ENCODE measurements at regions not wholly inside any gene's neighbourhood (a gene's known extent, or its start where the extent isn't known, plus 50 kb on each side); places are given as distances from the start of the nearest gene placed in this dataset.

- no peak for TF ChIP-seq CTCF (IDR thresholded peaks at IDR 0.05; ENCODE audit: low read depth, low read length)
- H3K4me3 ChIP-seq (ENCODE audit: low read depth, low read length), result no peak overlapping the region
These were observed 318.3 kb upstream of the SORL1-AS1 start for GRCh38 chr11:121770939-121771595.

GRCh38 chr11:121769191-121769590, 316.4 kb upstream of the SORL1-AS1 start:
- TF ChIP-seq CTCF (IDR thresholded peaks at IDR 0.05; ENCODE audit: low read depth, low read length), result no peak

GRCh38 chr11:121767433-121767832, 314.7 kb upstream of the SORL1-AS1 start:
- H3K4me3 ChIP-seq (ENCODE audit: low read depth, low read length), result no peak overlapping the region
- TF ChIP-seq CTCF (IDR thresholded peaks at IDR 0.05; ENCODE audit: low read depth, low read length), result no peak

More at GRCh38 chr11:121769191-121769590, 316.4 kb upstream of the SORL1-AS1 start:
- H3K4me3 ChIP-seq (ENCODE audit: low read depth, low read length), result no peak overlapping the region

- H3K4me3 ChIP-seq (ENCODE audit: low read depth, low read length), result no peak overlapping the region
- no peak for TF ChIP-seq CTCF (IDR thresholded peaks at IDR 0.05; ENCODE audit: low read depth, low read length)
These were observed 314.2 kb upstream of the SORL1-AS1 start for GRCh38 chr11:121766991-121767390.

- no peak for TF ChIP-seq CTCF (IDR thresholded peaks at IDR 0.05; ENCODE audit: low read depth, low read length)
- H3K4me3 ChIP-seq (ENCODE audit: low read depth, low read length), result no peak overlapping the region
These were observed 313.4 kb upstream of the SORL1-AS1 start for GRCh38 chr11:121766166-121766565.

- no peak overlapping the region for H3K4me3 ChIP-seq (ENCODE audit: low read depth, low read length)
- no peak for TF ChIP-seq CTCF (IDR thresholded peaks at IDR 0.05; ENCODE audit: low read depth, low read length)
These were observed 310.8 kb upstream of the SORL1-AS1 start for GRCh38 chr11:121763526-121763925.

GRCh38 chr11:121762820-121763219, 310.1 kb upstream of the SORL1-AS1 start:
- no peak for TF ChIP-seq CTCF (IDR thresholded peaks at IDR 0.05; ENCODE audit: low read depth, low read length)
- H3K4me3 ChIP-seq (ENCODE audit: low read depth, low read length), result no peak overlapping the region
